Endothelial cell of umbilical vein (primary cell): ENCODE measurements at regions not wholly inside any gene's neighbourhood (a gene's known extent, or its start where the extent isn't known, plus 50 kb on each side); places are given as distances from the start of the nearest gene placed in this dataset.

Source experiments
- BruUV-seq: library from RNA; stranded (reverse); fragments of 400-500 nt; replicated peaks from 2 replicates; lab custom pipeline; 2021; lab: Mats Ljungman, UMichigan
- CTCF ChIA-PET: fragments of 300-600, 350-600 bp; sonication (Branson Sonifier 250); formaldehyde crosslinking; loops from one replicate; lab custom pipeline; 2021; ENCODE audit warnings: antibody characterized with exemption, inconsistent platforms; lab: Charles Lee
- POLR2A ChIA-PET: fragments of 300-600, 350-600 bp; sonication (Branson Sonifier 250); formaldehyde crosslinking; loops from one replicate; lab custom pipeline; 2021; ENCODE audit warnings: antibody characterized with exemption, inconsistent platforms; lab: Charles Lee
- DNase-seq: peaks from one replicate; pipeline ENCODE4 v3.0.0-alpha.2; 2011; ENCODE audit warnings: low read depth, low spot score
- FAIRE-seq: peaks from 2 replicates; lab custom pipeline; 2011; peaks lifted over from hg19 to GRCh38; lab: Jason Lieb, UNC
- H2AFZ ChIP-seq: 2 replicates; pipeline ENCODE4 v1.6.0; 2012; ENCODE audit warnings: low read depth, low read length, control low read depth, inconsistent platforms
- H3K27ac ChIP-seq: 2 replicates; pipeline ENCODE4 v1.5.1; 2011; ENCODE audit warnings: low read depth, mild to moderate bottlenecking, control low read depth, low read length, moderate library complexity; ENCODE audit not compliant: insufficient read depth
- H3K27me3 ChIP-seq, 2 experiments: 2 replicates each; pipeline versions ENCODE4 v1.6.0 to v1.6.1; 2011; ENCODE audit warnings: low read length in 2 of 2, mixed read lengths in 1 of 2; ENCODE audit not compliant: control insufficient read depth in 2 of 2, insufficient read depth in 2 of 2
- H3K36me3 ChIP-seq, 2 experiments: 2 replicates in 1 of 2; 3 replicates in 1 of 2; pipeline ENCODE4 v1.5.1; 2011; ENCODE audit warnings: low read length in 2 of 2, mild to moderate bottlenecking in 1 of 2, moderate library complexity in 1 of 2; ENCODE audit not compliant: control insufficient read depth in 2 of 2, insufficient read depth in 2 of 2; ENCODE audit errors: extremely low read depth in 1 of 2
- H3K4me1 ChIP-seq: 3 replicates; pipeline ENCODE4 v1.5.1; 2011; ENCODE audit warnings: mild to moderate bottlenecking, low read length; ENCODE audit not compliant: control insufficient read depth, insufficient read depth; ENCODE audit errors: extremely low read depth
- H3K4me2 ChIP-seq: 2 replicates; pipeline ENCODE4 v1.6.1; 2011; ENCODE audit warnings: low read length, control low read depth, mixed read lengths; ENCODE audit not compliant: insufficient read depth
- H3K4me3 ChIP-seq, 3 experiments: fragments of 200-600 bp in 1 of 3; sonication (generic), shearing (Covaris generic) in 1 of 3; replicated peaks in 1 of 3; 2 replicates each; pipeline ENCODE4 v1.5.1; 2011 to 2016; ENCODE audit warnings: control low read depth in 3 of 3, low read length in 3 of 3, mild to moderate bottlenecking in 2 of 3, inconsistent platforms in 1 of 3, low read depth in 1 of 3, moderate library complexity in 1 of 3; ENCODE audit not compliant: insufficient read depth in 1 of 3
- H3K79me2 ChIP-seq: 2 replicates; pipeline ENCODE4 v1.6.0; 2012; ENCODE audit warnings: low read length, inconsistent platforms; ENCODE audit not compliant: control insufficient read depth, insufficient read depth
- H3K9ac ChIP-seq: replicated peaks from 2 replicates; pipeline ENCODE3; 2011; ENCODE audit warnings: low read length, control low read depth; ENCODE audit not compliant: insufficient read depth; ENCODE audit errors: extremely low read depth
- H3K9me1 ChIP-seq: replicated peaks from 3 replicates; pipeline ENCODE4 v1.6.0; 2011; ENCODE audit warnings: mild to moderate bottlenecking, low read length; ENCODE audit not compliant: control insufficient read depth, insufficient read depth; ENCODE audit errors: extremely low read depth
- H3K9me3 ChIP-seq: replicated peaks from 2 replicates; pipeline ENCODE4 v1.5.1; 2012; ENCODE audit warnings: low read length, inconsistent platforms; ENCODE audit not compliant: control insufficient read depth, insufficient read depth
- H4K20me1 ChIP-seq: replicated peaks from 2 replicates; pipeline ENCODE3; 2011; ENCODE audit warnings: mild to moderate bottlenecking, low read length; ENCODE audit not compliant: control insufficient read depth, insufficient read depth; ENCODE audit errors: extremely low read depth
- EZH2 ChIP-seq: IDR thresholded peaks from 2 replicates; pipeline ENCODE4 v1.6.1; 2012; ENCODE audit warnings: borderline replicate concordance, low read depth, mild to moderate bottlenecking, moderate library complexity, low read length, inconsistent platforms; ENCODE audit not compliant: severe bottlenecking
- FOS ChIP-seq: IDR thresholded peaks from 2 replicates; pipeline ENCODE4 v1.6.1; 2011; ENCODE audit warnings: mild to moderate bottlenecking, low read length, moderate library complexity, borderline replicate concordance; ENCODE audit not compliant: insufficient read depth
- GATA2 ChIP-seq: IDR thresholded peaks from 2 replicates; pipeline ENCODE4 v1.7.0; 2011; ENCODE audit warnings: low read depth, mild to moderate bottlenecking, moderate library complexity, mixed read lengths, low read length; ENCODE audit not compliant: insufficient read length, insufficient read depth
- JUN ChIP-seq: IDR thresholded peaks from 2 replicates; pipeline ENCODE4 v1.6.1; 2011; ENCODE audit warnings: borderline replicate concordance, low read depth; ENCODE audit not compliant: insufficient read length, insufficient read depth
- MYC ChIP-seq: IDR thresholded peaks from one replicate; pipeline ENCODE4 v1.6.1; 2011; ENCODE audit warnings: mild to moderate bottlenecking, low read depth, low read length
- POLR2A ChIP-seq: IDR thresholded peaks from 2 replicates; pipeline ENCODE4 v1.6.1; 2012; ENCODE audit warnings: low read depth, mild to moderate bottlenecking, control low read depth, low read length
- POLR2AphosphoS5 ChIP-seq: IDR thresholded peaks from 2 replicates; pipeline ENCODE4 v1.6.1; 2012; ENCODE audit warnings: low read depth, mild to moderate bottlenecking, control low read depth, low read length, moderate library complexity; ENCODE audit not compliant: insufficient read depth
- dilution Hi-C: fragments of 300-500 bp; cut with MboI; formaldehyde crosslinking; loops from one replicate; pipeline ENCODE4 v1.15.0; 2019; ENCODE audit warnings: low sequenced_read_pairs; ENCODE audit not compliant: extremely low pct_ligation_motif_present
- intact Hi-C: fragments of 100-400 bp; cut with micrococcal nuclease; formaldehyde crosslinking; loops from one replicate; pipeline ENCODE4 v1.10.0; 2022
- TF ChIP-seq, protein P1 (sequence below), 2 donors: IDR thresholded peaks; 1 replicate in 1 of 2; 2 replicates in 1 of 2; pipeline ENCODE4 v1.5.1; 2011; ENCODE audit warnings: low read length in 2 of 2, mild to moderate bottlenecking in 2 of 2, moderate library complexity in 2 of 2, control low read depth in 1 of 2, inconsistent platforms in 1 of 2, low read depth in 1 of 2; ENCODE audit not compliant: insufficient read depth in 1 of 2; ENCODE audit errors: extremely low read depth in 1 of 2

DNA sequence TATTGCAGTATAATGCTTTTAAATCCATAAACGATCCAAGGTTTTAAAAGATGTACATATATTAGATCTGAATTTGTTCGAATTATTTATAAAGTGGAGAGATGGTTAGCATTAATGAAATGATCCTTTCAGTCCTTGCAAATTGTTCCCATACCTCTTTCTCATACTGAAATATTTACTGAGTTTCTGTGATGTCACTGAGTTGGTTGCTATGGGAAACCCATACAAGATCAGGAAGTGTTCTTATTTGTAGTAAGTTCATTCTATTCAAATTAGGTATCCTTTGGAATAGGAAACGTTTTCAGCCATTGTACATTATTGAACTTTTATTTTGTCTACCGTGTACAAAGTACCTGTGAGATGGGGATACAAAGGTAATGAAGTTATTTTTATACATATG is 73.2 kb upstream of the CHL1 start:
- ChIA-PET CTCF (no interaction called here), POLR2A (no interaction called here)
- BruUV-seq, result no TSS peak
- DNase-seq (no peak), FAIRE-seq (no peak)
- Histone ChIP-seq H3K27ac (no peak overlapping the region), H3K4me1 (no peaks in the 10 kb centered on the region), H3K4me2 (no peak overlapping the region), H2AFZ (no peak overlapping the region), H4K20me1 (no peaks in the 10 kb centered on the region), H3K9me3 (peaks cover 6% of the 10 kb centered on the region), H3K4me3 (no peak overlapping the region), H3K36me3 (no peaks in the 10 kb centered on the region), H3K9me1 (no peaks in the 10 kb centered on the region), H3K9ac (no peak overlapping the region), H3K27me3 (no peaks in the 10 kb centered on the region), H3K79me2 (no peaks in the 10 kb centered on the region)
- TF ChIP-seq FOS, result no peak
- dilution Hi-C loops, result no loop called here
- intact Hi-C loops, result no loop called here

DNA sequence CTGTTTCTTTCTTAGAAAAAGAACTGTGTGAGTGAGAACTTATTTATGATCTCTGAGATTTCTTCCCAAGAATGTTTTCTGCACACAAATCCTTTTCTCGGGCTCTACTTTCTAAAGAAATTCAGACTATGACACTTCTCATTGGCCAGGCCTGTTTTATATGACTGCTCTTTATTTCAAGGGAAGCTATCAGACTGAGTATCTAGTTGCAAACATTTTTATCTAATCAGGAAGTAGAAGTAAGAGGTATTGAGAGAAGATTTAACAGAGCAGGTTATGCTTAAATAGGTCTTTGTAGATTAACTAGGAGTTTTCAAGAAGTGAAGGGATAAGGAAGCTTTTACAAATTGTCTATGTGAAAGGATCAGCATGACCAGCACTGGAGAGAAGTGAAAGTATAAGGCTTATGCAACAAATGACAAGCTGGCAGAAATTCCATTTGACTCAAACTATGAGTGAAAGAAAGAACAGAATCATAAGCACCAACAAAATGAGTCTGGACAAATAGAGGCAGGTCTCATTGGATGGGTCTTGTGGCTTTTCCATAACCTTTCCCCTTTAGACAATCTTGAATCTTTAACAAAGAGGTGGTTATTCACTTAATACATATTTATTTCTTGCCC is 71.9 kb upstream of the CHL1 start:
- intact Hi-C loops, result no loop called here
- TF ChIP-seq POLR2AphosphoS5 (no peak), GATA2 (no peak), POLR2A (no peak), JUN (no peak), MYC (no peak), EZH2 (no peak)
- TF ChIP-seq, protein P1, sequence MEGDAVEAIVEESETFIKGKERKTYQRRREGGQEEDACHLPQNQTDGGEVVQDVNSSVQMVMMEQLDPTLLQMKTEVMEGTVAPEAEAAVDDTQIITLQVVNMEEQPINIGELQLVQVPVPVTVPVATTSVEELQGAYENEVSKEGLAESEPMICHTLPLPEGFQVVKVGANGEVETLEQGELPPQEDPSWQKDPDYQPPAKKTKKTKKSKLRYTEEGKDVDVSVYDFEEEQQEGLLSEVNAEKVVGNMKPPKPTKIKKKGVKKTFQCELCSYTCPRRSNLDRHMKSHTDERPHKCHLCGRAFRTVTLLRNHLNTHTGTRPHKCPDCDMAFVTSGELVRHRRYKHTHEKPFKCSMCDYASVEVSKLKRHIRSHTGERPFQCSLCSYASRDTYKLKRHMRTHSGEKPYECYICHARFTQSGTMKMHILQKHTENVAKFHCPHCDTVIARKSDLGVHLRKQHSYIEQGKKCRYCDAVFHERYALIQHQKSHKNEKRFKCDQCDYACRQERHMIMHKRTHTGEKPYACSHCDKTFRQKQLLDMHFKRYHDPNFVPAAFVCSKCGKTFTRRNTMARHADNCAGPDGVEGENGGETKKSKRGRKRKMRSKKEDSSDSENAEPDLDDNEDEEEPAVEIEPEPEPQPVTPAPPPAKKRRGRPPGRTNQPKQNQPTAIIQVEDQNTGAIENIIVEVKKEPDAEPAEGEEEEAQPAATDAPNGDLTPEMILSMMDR (IDR thresholded peaks at IDR 0.05; ENCODE audit: extremely low read depth in 1 of 2, insufficient read depth in 1 of 2, low read depth in 1 of 2, low read length in 2 of 2), result no peak
- peaks cover 6% of the 10 kb centered on the region for H3K9me3 ChIP-seq
- no peak overlapping the region for H3K4me2 ChIP-seq
- H3K36me3 ChIP-seq, result no peaks in the 10 kb centered on the region
- no peak overlapping the region for H3K9ac ChIP-seq
- DNase-seq (no peak), FAIRE-seq (no peak)
- no peaks in the 10 kb centered on the region for H3K4me1 ChIP-seq
- H3K79me2 ChIP-seq, result no peaks in the 10 kb centered on the region
- H3K27ac ChIP-seq, result no peak overlapping the region
- POLR2A ChIA-PET, result no interaction called here
- no peak overlapping the region for H2AFZ ChIP-seq
- CTCF ChIA-PET, result no interaction called here
- no peaks in the 10 kb centered on the region for H4K20me1 ChIP-seq
- dilution Hi-C loops, result no loop called here
- no peaks in the 10 kb centered on the region for H3K9me1 ChIP-seq
- BruUV-seq, result no TSS peak
- no peak overlapping the region for H3K4me3 ChIP-seq
- H3K27me3 ChIP-seq, result no peaks in the 10 kb centered on the region
